ENCODE measurements at regions not wholly inside any gene's neighbourhood (a gene's known extent, or its start where the extent isn't known, plus 50 kb on each side); places are given as distances from the start of the nearest gene placed in this dataset.
"Not testable (repeated sequence)": the region's sequence is repeated elsewhere in the genome, so short reads cannot be mapped to it uniquely, and the experiment has no call there.

DNA sequence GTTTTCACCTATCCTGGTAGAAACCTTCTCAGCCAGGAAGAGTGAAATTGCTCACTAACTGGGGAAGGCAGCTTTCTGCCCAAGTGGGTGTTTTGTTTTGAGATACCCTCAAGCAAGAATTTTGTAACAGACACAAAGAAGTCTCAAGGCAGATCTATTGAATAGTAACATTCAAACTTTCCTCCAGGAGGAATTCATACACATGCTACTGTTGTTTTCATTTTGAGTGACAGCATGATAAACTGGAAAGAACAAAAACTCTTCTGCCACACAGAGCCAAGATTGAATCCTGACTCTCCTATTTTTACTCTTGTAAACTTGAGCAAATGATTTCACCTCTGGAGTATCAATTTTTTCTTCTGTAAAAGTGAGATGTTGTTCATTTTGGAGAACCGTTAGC lies 54.8 kb upstream of the MBNL1 start:
- no peak for DNase-seq
- TF ChIP-seq, protein P1, sequence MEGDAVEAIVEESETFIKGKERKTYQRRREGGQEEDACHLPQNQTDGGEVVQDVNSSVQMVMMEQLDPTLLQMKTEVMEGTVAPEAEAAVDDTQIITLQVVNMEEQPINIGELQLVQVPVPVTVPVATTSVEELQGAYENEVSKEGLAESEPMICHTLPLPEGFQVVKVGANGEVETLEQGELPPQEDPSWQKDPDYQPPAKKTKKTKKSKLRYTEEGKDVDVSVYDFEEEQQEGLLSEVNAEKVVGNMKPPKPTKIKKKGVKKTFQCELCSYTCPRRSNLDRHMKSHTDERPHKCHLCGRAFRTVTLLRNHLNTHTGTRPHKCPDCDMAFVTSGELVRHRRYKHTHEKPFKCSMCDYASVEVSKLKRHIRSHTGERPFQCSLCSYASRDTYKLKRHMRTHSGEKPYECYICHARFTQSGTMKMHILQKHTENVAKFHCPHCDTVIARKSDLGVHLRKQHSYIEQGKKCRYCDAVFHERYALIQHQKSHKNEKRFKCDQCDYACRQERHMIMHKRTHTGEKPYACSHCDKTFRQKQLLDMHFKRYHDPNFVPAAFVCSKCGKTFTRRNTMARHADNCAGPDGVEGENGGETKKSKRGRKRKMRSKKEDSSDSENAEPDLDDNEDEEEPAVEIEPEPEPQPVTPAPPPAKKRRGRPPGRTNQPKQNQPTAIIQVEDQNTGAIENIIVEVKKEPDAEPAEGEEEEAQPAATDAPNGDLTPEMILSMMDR (IDR thresholded peaks at IDR 0.05; ENCODE audit: low read depth, low read length, missing control alignments): no peak
- in situ Hi-C loops (cut with HindIII; ENCODE audit: low pct_ligation_motif_present, low sequenced_read_pairs): no loop called here
- Histone ChIP-seq H3K4me3 (ENCODE audit: low read depth, low read length) (no peak overlapping the region), H3K27ac (no peak overlapping the region), H3K27me3 (replicated peaks) (no peaks in the 10 kb centered on the region), H3K36me3 (replicated peaks) (no peaks in the 10 kb centered on the region)

- H3K27me3 ChIP-seq (replicated peaks); DNase-seq; in situ Hi-C loops (cut with HindIII; ENCODE audit: low pct_ligation_motif_present, low sequenced_read_pairs); H3K4me3 ChIP-seq (ENCODE audit: low read depth, low read length); H3K36me3 ChIP-seq (replicated peaks); H3K27ac ChIP-seq: not testable (repeated sequence)
Observed at GRCh38 chr3:152216960-152217865, 51.5 kb upstream of the MBNL1 start.

DNA sequence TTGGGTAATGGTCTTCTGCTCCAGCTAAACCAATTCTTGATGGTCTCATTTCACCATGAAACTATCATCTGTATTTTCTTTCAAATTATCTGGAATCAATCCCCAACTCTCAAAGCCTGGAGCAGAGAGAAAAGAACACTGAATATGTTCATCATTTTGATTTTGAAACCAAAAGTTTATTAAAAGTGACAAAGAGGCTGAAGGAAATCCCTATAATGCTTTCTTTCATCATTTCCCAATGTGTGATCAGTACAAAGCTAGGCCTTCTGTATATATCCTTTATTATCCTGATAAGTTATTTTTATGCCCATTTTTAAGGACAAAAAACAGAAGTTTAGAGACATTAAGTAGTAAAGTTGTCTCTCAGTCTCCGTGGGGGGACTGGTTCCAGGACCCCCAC lies 50.1 kb upstream of the MBNL1 start:
- in situ Hi-C loops (cut with HindIII; ENCODE audit: low pct_ligation_motif_present, low sequenced_read_pairs): no loop called here
- no peak for DNase-seq
- no peak overlapping the region for H3K4me3 ChIP-seq (ENCODE audit: low read depth, low read length)
- TF ChIP-seq, protein P1 (IDR thresholded peaks at IDR 0.05; ENCODE audit: low read depth, low read length, missing control alignments): no peak
- H3K27ac ChIP-seq: no peak overlapping the region
- no peaks in the 10 kb centered on the region for H3K27me3 ChIP-seq (replicated peaks)
- H3K36me3 ChIP-seq (replicated peaks): no peaks in the 10 kb centered on the region
